ENCODE measurements at regions not wholly inside any gene's neighbourhood (a gene's known extent, or its start where the extent isn't known, plus 50 kb on each side); places are given as distances from the start of the nearest gene placed in this dataset.
"Not testable (repeated sequence)": the region's sequence is repeated elsewhere in the genome, so short reads cannot be mapped to it uniquely, and the experiment has no call there.

GRCh38 chr16:63652091-63652490 is 1469.8 kb downstream of the CDH11 start:
- H3K4me3 Mint-ChIP-seq = no peak overlapping the region
- H3K27me3 Mint-ChIP-seq = no peaks in the 10 kb centered on the region
- no peaks in the 10 kb centered on the region for H3K4me1 Mint-ChIP-seq
- no peak overlapping the region for H3K27ac Mint-ChIP-seq
- DNase-seq (no peak), ATAC-seq (no peak)
- H3K9me3 Mint-ChIP-seq = peaks cover 10 to 12% of the 10 kb centered on the region in 2 donors

- H3K4me3 Mint-ChIP-seq = no peak overlapping the region
- ATAC-seq (no peak), DNase-seq (no peak)
- H3K4me1 Mint-ChIP-seq = no peaks in the 10 kb centered on the region
- peaks cover 10 to 26% of the 10 kb centered on the region in 2 donors for H3K9me3 Mint-ChIP-seq
- no peaks in the 10 kb centered on the region for H3K27me3 Mint-ChIP-seq
- H3K27ac Mint-ChIP-seq = no peak overlapping the region
Measured at GRCh38 chr16:63650550-63650949, 1471.3 kb downstream of the CDH11 start.

- not testable (repeated sequence) for H3K27ac Mint-ChIP-seq, H3K27me3 Mint-ChIP-seq, H3K4me1 Mint-ChIP-seq, H3K4me3 Mint-ChIP-seq, ATAC-seq, DNase-seq
- peaks cover 15 to 18% of the 10 kb centered on the region in 2 donors for H3K9me3 Mint-ChIP-seq
Measured at GRCh38 chr16:63633706-63634445, 1488.0 kb downstream of the CDH11 start.

- DNase-seq (no peak), ATAC-seq (no peak)
- Mint-ChIP-seq H3K4me3 (no peak overlapping the region), H3K4me1 (no peaks in the 10 kb centered on the region), H3K9me3 (peaks cover 0 to 10% of the 10 kb centered on the region in 2 donors), H3K27me3 (no peaks in the 10 kb centered on the region), H3K27ac (no peak overlapping the region)
Measured at GRCh38 chr16:63629272-63629671, 1492.6 kb downstream of the CDH11 start.

GRCh38 chr16:63628812-63629211 is 1493.1 kb downstream of the CDH11 start:
- Mint-ChIP-seq H3K27me3 (no peaks in the 10 kb centered on the region), H3K9me3 (peaks cover 0 to 8% of the 10 kb centered on the region in 2 donors), H3K27ac (no peak overlapping the region), H3K4me3 (no peak overlapping the region), H3K4me1 (no peaks in the 10 kb centered on the region)
- ATAC-seq = no peak
- no peak for DNase-seq

GRCh38 chr16:63625126-63625525 is 1496.7 kb downstream of the CDH11 start:
- Mint-ChIP-seq H3K27me3 (no peaks in the 10 kb centered on the region), H3K9me3 (peaks cover 0 to 5% of the 10 kb centered on the region in 2 donors), H3K4me1 (no peaks in the 10 kb centered on the region), H3K4me3 (no peak overlapping the region), H3K27ac (no peak overlapping the region)
- DNase-seq (no peak), ATAC-seq (no peak)

- Mint-ChIP-seq H3K27ac (no peak overlapping the region), H3K4me1 (no peaks in the 10 kb centered on the region), H3K9me3 (peaks cover 0 to 5% of the 10 kb centered on the region in 2 donors), H3K4me3 (no peak overlapping the region), H3K27me3 (no peaks in the 10 kb centered on the region)
- DNase-seq = no peak
- no peak for ATAC-seq
Measured at GRCh38 chr16:63623551-63624039, 1498.3 kb downstream of the CDH11 start.

- Mint-ChIP-seq H3K4me3 (no peak overlapping the region), H3K9me3 (peaks cover 0 to 7% of the 10 kb centered on the region in 2 donors), H3K4me1 (no peaks in the 10 kb centered on the region), H3K27ac (no peak overlapping the region), H3K27me3 (no peaks in the 10 kb centered on the region)
- ATAC-seq (no peak), DNase-seq (no peak)
Measured at GRCh38 chr16:63618896-63619485, 1502.9 kb downstream of the CDH11 start.

- Mint-ChIP-seq H3K27me3 (no peaks in the 10 kb centered on the region), H3K9me3 (peaks cover 2 to 15% of the 10 kb centered on the region in 2 donors), H3K4me1 (no peaks in the 10 kb centered on the region), H3K4me3 (no peak overlapping the region), H3K27ac (no peak overlapping the region)
- no peak for ATAC-seq
- no peak for DNase-seq
Measured at GRCh38 chr16:63617990-63618763, 1503.7 kb downstream of the CDH11 start.

- Mint-ChIP-seq H3K9me3 (peaks cover 11 to 23% of the 10 kb centered on the region in 2 donors), H3K4me1 (no peaks in the 10 kb centered on the region), H3K4me3 (no peak overlapping the region), H3K27ac (no peak overlapping the region), H3K27me3 (no peaks in the 10 kb centered on the region)
- DNase-seq (no peak), ATAC-seq (no peak)
Measured at GRCh38 chr16:63617047-63617989, 1504.5 kb downstream of the CDH11 start.

GRCh38 chr16:63614429-63614828 is 1507.4 kb downstream of the CDH11 start:
- H3K27me3 Mint-ChIP-seq = no peaks in the 10 kb centered on the region
- peaks cover 17 to 43% of the 10 kb centered on the region in 2 donors for H3K9me3 Mint-ChIP-seq
- ATAC-seq = no peak
- no peak overlapping the region for H3K27ac Mint-ChIP-seq
- no peaks in the 10 kb centered on the region for H3K4me1 Mint-ChIP-seq
- DNase-seq = no peak
- no peak overlapping the region for H3K4me3 Mint-ChIP-seq

- ATAC-seq = no peak
- H3K4me3 Mint-ChIP-seq = no peak overlapping the region
- H3K9me3 Mint-ChIP-seq = peaks cover 21 to 49% of the 10 kb centered on the region in 2 donors
- H3K27me3 Mint-ChIP-seq = no peaks in the 10 kb centered on the region
- DNase-seq = no peak
- H3K27ac Mint-ChIP-seq = no peak overlapping the region
- H3K4me1 Mint-ChIP-seq = no peaks in the 10 kb centered on the region
Measured at GRCh38 chr16:63613701-63614100, 1508.2 kb downstream of the CDH11 start.

GRCh38 chr16:63612462-63613227 is 1509.2 kb downstream of the CDH11 start:
- no peak for ATAC-seq
- Mint-ChIP-seq H3K4me1 (no peaks in the 10 kb centered on the region), H3K27ac (no peak overlapping the region), H3K4me3 (no peak overlapping the region), H3K9me3 (peaks cover 27 to 49% of the 10 kb centered on the region in 2 donors), H3K27me3 (no peaks in the 10 kb centered on the region)
- no peak for DNase-seq

GRCh38 chr16:63606778-63607177 is 1515.1 kb downstream of the CDH11 start:
- DNase-seq = no peak
- ATAC-seq = no peak

More at GRCh38 chr16:63606778-63607177, 1515.1 kb downstream of the CDH11 start:
- Mint-ChIP-seq H3K4me3 (no peak overlapping the region), H3K4me1 (no peaks in the 10 kb centered on the region), H3K27me3 (no peaks in the 10 kb centered on the region), H3K9me3 (peaks cover 27 to 33% of the 10 kb centered on the region in 2 donors), H3K27ac (no peak overlapping the region)

Data from stimulated activated naive CD8-positive, alpha-beta T cell treated with anti-CD3 and anti-CD28 coated beads, Interleukin-15, amount 100 ng/mL, for 72 hours (primary cell).